Activated CD4-positive, alpha-beta T cell treated with anti-CD3 and anti-CD28 coated beads for 48 hours (primary cell): ENCODE measurements at regions not wholly inside any gene's neighbourhood (a gene's known extent, or its start where the extent isn't known, plus 50 kb on each side); places are given as distances from the start of the nearest gene placed in this dataset.
"Not testable (repeated sequence)": the region's sequence is repeated elsewhere in the genome, so short reads cannot be mapped to it uniquely, and the experiment has no call there.

Source experiments
- DNase-seq: peaks from one replicate; pipeline ENCODE4 v3.0.0-alpha.2; 2020

DNA sequence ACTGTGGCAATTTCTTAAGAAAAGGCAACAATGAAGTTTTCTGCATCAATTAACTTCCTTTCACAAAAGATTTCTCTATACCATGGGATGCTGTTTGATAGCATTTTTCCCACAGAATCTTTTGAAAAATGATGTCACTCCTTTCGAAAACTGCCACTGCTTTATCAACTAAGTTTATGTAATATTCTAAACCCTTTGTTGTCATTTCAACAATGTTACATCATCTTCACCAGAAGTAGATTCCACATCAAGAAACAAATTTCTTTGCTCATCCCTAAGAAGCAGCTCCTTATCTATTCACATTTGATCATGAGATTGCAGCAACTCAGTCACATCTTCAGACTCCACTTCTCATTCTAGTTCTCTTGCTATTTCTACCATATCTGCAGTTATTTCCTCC is 116.1 kb upstream of the KCND3 start:
- no peak for DNase-seq

DNA sequence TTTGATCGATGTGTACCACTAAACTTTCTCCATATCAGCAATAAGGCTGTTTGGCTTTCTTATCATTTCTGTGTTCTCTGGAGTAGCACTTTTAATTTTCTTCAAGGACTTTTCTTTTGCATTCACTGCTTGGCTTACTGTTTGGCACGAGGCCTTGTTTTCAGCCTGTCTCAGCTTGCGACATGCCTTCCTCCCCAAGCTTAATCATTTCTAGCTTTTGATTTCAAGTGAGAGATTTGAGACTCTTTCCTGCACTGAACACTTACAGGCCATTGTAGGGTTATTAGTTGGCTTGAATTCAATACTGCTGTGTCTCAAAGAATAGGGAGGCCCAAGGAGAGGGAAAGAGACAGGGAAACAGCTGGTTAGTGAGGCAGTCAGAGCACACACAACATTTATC is 120.6 kb upstream of the KCND3 start:
- no peak for DNase-seq

DNA sequence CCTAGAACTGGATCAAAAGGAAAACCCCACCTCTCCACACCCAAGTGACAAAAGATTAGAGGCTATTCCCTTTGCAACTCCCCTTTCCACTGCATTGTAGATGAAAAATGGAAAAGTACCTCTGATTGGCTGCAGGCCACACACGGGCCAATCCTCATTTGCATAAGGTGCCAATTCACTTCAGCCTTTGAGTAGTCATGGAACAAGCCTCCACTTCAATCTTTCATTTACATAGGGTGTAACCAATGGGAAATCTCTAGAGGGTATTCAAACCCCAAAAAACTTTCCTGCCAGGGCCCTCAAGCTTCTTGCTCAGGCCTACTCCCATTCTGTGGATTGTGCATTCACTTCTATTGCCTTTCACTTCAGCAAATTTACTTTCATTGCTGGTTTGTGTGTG is 122.3 kb upstream of the KCND3 start:
- DNase-seq, result no peak

GRCh38 chr1:112114540-112114939 is 125.1 kb upstream of the KCND3 start:
- peak; percentile 11 for DNase-seq

DNA sequence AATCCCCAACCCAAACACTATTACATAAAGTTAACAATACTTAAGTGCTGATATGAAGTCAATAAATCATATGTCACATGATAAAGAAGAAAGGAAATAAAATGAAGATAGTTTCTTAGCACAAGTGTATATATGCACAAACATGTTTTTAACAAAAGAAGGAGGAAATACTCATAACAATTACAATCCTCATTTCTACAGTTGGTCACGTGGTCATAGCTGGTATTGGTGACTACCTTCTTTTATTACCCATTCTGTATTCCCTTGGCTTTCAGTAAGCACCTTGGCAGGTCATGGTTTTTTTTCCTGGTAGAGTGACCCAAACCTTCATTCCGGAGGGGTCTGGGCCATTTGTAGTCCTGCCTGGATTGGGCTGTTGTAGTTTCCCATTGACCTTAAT is 137.1 kb upstream of the KCND3 start:
- DNase-seq, result no peak

DNA sequence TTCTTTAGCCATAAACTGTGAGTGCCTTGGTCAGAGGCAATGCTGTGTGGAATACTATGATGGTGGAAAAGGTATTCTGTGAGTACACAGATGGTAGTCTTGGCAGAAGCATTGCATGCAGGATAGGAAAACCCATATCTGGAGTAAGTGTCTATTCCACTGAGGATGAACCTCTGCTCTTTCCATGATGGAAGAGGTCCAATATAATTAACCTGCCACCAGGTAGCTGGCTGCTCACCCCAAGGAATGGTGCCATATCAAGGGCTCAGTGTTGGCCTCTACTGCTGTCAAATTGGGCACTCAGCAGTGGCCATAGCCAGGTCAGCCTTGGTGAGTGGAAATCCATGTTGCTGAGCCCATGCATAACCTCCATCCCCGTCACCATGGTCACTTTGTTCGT is 138.1 kb upstream of the KCND3 start:
- DNase-seq, result not testable (repeated sequence)

DNA sequence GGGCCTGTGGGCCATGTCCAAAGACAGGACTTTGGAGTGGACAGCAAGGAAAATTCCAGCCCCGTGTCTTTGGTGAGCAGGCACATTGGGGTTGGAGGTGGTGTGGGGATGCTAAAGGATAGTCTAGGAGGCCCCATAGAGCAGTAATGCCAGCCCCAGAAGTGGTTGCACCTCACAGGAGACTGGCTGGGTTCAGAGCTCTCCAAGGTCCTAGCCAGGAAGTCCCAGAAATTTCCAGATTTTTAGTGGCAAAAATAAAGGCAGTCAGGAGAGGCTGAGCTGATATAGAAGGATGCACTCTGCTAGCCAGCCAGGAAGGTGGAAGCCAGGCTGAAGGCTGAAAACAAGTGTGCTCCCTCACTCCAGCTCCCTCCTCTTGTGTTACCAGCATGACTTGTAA is 144.0 kb upstream of the KCND3 start:
- DNase-seq, result no peak

DNA sequence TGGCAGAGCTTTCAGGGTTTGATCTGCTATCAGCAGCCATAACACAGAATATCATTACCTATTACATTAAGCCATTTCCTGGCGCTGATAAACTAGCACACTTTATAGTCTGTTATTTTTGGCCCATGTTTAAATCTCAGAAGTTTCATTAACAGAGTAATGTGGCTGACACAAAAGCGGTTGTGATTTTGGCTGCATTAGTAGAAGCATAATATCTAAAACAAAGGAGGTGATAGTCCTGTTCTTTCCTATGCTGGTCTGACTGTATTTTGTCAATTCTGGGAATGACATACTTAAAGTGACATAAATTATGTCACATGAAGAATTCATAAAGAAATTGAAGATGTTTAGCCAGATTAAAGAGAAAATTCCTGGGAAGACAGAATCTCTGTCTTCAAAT is 151.3 kb upstream of the KCND3 start:
- DNase-seq, result no peak

GRCh38 chr1:112141301-112141700 is 151.8 kb upstream of the KCND3 start:
- no peak for DNase-seq

GRCh38 chr1:112141923-112142322 is 152.5 kb upstream of the KCND3 start:
- no peak for DNase-seq

- no peak for DNase-seq
These were observed 154.5 kb upstream of the KCND3 start for GRCh38 chr1:112143871-112144441.

DNA sequence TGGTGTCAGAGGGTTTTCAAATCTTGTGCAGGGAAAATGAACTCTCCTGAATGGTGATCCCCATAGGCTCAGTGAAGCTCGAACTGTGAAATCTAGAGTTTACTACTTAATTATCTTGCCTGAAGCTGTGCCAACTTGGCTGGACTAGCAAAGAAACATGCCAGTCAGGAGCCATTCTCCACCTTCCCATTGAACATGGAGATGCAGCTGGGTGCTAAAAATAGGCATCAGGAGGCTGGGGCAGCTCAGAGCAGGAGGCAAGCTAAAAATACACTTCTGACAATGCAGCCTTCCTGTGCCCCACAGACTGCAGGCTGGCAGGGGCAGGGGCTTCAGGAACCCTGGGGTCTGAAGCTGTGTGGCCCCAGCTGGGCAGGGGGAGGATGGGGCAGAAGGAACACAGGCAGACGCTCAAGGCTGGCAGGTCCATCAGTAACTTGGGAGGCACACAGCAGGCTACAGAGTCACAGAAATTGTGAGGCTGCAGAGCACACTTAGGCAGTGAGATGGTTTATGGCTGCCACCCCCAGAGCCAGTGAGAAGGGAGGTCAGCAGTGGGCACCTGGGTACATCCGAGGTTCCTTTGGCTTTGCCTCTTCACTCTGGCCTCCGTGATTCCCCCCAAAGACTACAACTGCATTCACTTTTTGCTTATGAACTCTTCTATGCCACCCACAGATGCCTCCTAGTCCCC is 155.4 kb upstream of the KCND3 start:
- DNase-seq, result no peak

- no peak for DNase-seq
These were observed 156.8 kb upstream of the KCND3 start for GRCh38 chr1:112146201-112146715.

- DNase-seq, result not testable (repeated sequence)
These were observed 170.7 kb upstream of the KCND3 start for GRCh38 chr1:112160214-112160613.

DNA sequence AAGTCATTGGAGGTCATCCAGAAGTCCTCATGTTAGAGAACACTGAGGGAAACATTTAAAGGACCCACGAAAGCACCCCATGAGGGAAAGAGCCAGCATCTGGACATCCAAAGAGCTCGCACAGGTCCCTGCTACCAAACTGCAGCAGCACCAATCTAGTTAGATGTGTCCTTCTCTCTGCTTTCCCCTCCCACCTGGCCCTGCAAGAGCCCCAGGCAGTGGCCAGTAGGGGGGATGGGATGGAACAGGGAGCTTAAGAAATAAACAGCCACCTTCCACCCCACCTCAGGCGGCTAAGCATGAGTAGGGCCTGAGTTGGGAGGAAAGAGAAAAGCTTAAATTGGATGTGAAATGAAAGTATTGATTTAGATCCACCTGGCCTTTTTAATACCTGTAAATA is 175.9 kb upstream of the KCND3 start:
- DNase-seq, result no peak

GRCh38 chr1:112169517-112169916 is 180.0 kb upstream of the KCND3 start:
- no peak for DNase-seq

DNA sequence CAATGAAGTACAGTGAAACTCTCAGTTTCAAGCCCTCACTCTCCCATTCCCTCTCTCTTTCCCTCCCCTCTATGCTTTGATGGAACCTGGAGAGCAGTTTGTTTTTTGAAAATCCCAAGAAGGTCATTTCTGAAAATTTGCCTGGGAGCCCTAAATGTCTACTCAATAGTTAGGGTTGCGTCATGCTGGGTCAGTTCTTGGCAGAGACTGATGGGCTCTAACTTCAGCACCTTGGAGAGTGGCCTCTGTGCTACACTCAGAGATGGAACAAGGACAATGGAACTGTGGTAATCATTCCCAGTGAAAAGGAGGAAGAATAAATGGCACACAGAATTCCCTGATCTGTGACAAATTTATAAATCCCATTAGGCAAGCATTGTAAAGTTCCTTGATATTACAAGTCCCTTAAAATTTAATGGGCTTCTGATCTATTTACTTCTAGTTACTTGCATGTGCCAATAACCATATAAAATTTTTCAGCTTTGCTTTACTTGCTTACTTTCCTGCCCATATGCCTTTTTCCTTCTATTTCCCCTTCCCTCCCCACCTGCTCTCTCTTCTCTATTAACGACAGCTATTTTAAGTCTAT is 182.9 kb upstream of the KCND3 start:
- DNase-seq, result peak; percentile 20

- DNase-seq, result no peak
These were observed 187.8 kb upstream of the KCND3 start for GRCh38 chr1:112177314-112177713.

GRCh38 chr1:112188611-112189010 is 199.1 kb upstream of the KCND3 start:
- DNase-seq, result no peak

GRCh38 chr1:112196008-112196588 is 199.9 kb upstream of the CTTNBP2NL start:
- DNase-seq, result no peak

DNA sequence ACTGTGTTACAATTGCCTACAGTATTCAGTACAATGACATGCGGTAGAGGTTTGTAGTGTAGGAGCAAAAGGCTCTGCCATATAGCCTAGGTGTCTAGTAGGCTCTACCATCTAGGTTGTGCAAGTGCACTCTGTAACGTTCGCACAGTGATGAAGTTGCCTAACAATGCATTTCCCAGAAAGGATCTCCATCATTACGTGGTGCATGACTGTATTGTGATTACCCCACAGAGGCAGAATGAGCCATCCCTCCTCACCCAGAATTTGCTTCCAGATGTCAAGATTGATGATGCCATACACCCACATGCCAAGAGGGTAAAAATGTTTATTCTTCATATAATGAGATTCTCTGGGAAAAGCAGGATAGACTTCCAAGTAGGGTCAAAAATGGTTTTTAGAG is 199.3 kb upstream of the CTTNBP2NL start:
- DNase-seq, result no peak

- no peak for DNase-seq
These were observed 186.5 kb upstream of the CTTNBP2NL start for GRCh38 chr1:112209493-112209892.

DNA sequence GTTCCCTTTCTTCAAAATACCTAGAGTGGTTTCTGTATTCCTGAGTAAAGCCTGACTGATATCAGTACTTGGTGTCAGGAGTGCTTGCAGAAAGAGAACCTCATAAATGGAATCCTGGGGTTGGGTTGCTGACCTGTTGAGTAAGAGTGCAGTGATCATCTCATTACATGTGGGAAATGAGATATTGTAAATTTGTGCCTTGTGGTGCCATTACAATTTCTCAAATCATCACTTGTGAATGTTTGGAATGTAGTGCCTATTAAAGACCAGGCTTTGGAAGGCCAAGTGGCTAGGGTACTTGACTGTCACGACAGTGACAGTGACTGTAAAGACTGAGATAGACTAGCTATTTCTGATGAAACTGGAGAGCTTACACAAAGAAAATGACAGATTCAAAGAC is 176.7 kb upstream of the CTTNBP2NL start:
- no peak for DNase-seq

GRCh38 chr1:112230232-112230631 is 165.8 kb upstream of the CTTNBP2NL start:
- no peak for DNase-seq
